Right lobe of liver (tissue), 4 donors: ENCODE measurements at regions not wholly inside any gene's neighbourhood (a gene's known extent, or its start where the extent isn't known, plus 50 kb on each side); places are given as distances from the start of the nearest gene placed in this dataset.

Experiments
- POLR2A ChIP-seq: fragments of 450-650 bp; IDR thresholded peaks from one replicate; pipeline ENCODE4 v1.6.1; 2017; ENCODE audit warnings: antibody characterized with exemption, mild to moderate bottlenecking
- TF ChIP-seq, protein P1 (sequence below), 4 donors: fragments of 200-600 bp in 3 of 4; fragments of 450-650 bp in 1 of 4; IDR thresholded peaks; one replicate each; pipeline versions ENCODE4 v1.5.1 to v1.8.0; 2016 to 2022; ENCODE audit warnings: antibody characterized with exemption in 4 of 4, mild to moderate bottlenecking in 2 of 4
- donor health status: DM: no; HTN: no; CAD: no.
- donor health status: DM: no; HTN: no; CAD: no.
- donor health status: DM: no; HTN: yes; CAD: no.

DNA sequence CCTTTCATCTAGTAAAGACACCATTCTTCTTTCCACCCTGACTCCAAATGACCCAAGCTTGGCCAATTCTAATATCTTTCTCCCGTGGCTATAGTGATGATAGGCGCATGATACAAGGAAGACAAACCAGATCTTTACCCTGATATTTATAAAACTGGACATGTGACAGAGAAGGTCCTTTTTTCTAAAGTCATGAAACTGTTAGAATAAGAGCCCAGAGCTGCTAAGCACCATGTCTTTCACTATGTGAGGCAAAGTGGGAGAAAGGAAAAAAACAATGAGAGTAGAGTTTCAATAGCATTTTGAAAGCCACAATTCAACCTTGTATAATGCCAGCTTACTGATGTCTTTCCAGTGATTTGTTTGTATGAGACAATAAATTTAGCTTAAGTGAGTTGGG, 212.4 kb downstream of the RASSF9 start:
- TF ChIP-seq, protein P1, sequence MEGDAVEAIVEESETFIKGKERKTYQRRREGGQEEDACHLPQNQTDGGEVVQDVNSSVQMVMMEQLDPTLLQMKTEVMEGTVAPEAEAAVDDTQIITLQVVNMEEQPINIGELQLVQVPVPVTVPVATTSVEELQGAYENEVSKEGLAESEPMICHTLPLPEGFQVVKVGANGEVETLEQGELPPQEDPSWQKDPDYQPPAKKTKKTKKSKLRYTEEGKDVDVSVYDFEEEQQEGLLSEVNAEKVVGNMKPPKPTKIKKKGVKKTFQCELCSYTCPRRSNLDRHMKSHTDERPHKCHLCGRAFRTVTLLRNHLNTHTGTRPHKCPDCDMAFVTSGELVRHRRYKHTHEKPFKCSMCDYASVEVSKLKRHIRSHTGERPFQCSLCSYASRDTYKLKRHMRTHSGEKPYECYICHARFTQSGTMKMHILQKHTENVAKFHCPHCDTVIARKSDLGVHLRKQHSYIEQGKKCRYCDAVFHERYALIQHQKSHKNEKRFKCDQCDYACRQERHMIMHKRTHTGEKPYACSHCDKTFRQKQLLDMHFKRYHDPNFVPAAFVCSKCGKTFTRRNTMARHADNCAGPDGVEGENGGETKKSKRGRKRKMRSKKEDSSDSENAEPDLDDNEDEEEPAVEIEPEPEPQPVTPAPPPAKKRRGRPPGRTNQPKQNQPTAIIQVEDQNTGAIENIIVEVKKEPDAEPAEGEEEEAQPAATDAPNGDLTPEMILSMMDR (IDR thresholded peaks at IDR 0.05) = no peak
- TF ChIP-seq POLR2A = no peak
